NCI-H446 (cell line): ENCODE measurements at regions not wholly inside any gene's neighbourhood (a gene's known extent, or its start where the extent isn't known, plus 50 kb on each side); places are given as distances from the start of the nearest gene placed in this dataset.
A peak's percentile ranks its signal among the peaks of the same experiment; 100 is the strongest.
"Not testable (repeated sequence)": the region's sequence is repeated elsewhere in the genome, so short reads cannot be mapped to it uniquely, and the experiment has no call there.

Experiments used
- DNase-seq, 2 experiments: peaks; one replicate each; lab custom pipeline; 2025; lab: John Stamatoyannopoulos, UW

DNA sequence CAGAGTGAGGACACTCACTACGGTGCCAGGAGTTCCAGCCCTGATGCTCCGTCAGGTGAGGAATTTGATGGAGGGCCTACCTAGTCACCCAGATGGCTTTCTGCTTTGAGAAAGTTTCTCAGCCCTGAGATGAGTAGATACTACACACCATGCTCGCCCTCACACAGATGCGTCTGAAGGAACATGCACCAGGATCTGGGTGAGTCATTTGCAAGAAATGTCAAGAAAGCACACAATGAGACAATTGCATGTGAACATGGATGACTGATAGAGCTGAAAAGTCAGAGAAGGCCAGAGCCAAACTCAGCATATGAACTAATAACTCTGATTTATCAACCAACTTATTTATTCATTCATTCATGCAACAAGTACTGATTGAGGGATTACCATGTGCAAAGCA is 483.9 kb downstream of the OMA1 start:
- no peak for DNase-seq

DNA sequence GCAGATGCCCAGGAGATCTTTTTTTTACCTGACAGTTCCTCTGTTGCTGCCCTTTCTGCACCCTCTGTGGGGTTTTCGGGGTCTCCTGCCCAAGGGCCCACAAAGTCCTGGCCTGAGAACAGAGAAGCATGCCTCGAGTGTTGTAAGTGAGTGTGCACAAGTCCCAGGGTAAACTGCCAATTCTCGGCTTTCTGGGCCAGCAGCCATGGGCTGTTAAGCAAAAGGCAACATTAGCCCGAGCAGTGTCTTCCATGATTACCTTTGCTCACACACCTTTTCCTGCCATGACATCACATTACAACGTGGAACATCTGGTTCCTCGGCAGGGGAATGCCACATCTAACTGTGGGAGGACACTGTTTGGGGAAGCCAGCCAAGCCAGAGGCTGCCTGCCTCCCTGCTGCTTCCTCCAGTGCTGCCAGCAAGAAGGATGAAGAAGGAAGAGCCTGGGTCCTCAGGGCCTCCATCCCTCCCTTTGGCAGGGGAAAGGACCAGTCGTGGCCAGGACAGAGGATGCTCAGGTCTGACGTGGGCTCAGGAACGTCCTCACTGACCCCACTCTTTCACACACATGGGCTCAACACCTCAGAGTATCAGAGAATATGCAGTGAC is 485.9 kb downstream of the OMA1 start:
- no peak for DNase-seq

DNA sequence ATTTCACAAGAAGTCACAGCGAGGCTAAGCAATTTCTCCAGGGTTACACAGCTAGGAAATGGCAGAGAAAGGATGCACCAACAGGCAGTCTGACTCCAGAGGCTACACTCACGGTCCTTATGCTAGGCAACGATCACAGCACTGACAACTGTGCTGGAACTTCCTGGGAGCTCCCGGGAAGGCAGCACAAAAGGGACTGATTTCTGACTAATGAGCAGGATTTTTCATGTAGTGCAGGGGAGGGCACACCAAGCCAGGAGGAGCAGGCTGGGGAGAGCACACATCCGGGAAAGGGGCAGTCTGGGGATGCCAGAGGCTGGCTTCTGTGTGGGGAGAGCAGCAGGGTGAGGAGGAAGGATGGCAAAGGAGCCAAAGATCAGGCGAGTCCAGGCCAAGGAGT is 486.7 kb downstream of the OMA1 start:
- no peak for DNase-seq

DNA sequence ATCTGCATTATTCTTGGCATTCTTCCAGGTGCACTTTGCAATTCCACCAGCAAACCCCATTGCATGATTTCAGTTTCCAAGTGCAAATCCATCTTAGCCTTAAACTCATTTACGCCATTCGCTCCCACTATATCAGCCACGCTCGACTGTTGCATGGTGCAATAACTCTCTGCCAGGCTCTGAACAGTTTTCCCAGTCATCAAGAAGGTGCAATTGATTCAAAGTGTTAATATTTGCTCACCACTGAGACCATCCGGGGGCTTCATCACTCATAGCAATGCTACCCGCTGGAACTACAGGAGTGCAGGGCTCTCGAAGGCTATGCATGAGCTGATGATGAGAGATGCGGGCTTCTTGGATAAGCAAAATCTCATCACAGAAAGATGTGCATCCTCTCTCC is 488.2 kb downstream of the OMA1 start:
- DNase-seq = no peak

DNA sequence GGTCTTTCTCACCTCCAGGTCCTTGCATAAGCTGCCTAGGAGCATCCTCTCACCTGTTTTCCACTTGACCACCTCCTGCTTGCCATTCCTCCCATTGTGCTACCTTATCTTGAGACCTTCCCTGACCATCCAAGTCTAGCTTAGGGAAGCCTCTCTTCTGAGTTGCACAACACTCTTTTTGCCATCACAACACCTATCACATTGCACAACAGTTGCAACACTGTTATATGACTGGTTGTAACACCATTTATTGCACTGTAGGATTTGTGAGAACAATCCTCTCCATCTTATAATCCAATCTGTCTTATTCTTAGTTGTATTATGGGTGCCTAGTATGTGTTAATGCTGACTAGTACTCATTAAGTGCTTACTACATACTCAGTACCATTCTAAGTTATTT is 488.7 kb downstream of the OMA1 start:
- DNase-seq = no peak

DNA sequence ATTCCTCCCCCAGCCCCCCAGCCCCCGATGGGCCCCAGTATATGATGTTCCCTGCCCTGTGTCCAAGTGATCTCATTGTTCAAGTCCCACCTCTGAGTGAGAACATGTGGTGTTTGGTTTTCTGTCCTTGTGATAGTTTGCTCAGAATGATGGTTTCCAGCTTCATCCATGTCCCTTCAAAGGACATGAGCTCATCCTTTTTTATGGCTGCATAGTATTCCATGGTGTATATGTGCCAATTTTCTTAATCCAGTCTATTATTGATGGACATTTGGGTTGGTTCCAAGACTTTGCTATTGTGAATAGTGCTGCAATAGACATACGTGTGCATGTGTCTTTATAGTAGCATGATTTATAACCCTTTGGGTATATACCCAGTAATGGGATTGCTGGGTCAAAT is 495.3 kb downstream of the OMA1 start:
- DNase-seq = not testable (repeated sequence)

DNA sequence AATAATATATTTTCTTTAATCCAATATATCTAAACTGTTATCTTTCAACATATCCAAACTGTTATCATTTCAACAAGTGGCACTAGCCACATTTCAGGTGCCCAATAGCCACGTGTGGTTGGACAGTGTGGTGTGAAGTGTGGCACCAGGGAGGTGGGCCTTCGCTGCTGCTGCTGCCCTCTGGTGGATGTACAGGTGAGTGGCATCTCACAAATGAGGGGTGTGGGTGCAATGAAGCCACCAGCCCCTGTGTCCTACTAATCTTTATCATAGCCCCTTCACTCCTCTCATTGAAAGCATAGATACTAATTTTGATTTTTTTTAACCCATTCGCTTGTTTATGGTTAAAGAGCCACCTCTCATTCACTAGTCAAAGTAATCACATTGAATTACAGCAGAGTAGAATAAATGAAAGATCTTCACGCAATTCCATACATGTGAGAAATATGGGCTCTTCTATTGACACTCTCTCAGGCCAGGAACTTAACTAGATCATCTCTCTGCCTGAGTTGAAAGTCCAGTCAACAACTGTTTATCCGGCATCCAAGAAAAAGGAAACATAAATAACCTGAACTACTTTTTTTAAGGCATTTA is 499.2 kb downstream of the OMA1 start:
- DNase-seq = peak in 1 of 2 experiments; percentile 39

DNA sequence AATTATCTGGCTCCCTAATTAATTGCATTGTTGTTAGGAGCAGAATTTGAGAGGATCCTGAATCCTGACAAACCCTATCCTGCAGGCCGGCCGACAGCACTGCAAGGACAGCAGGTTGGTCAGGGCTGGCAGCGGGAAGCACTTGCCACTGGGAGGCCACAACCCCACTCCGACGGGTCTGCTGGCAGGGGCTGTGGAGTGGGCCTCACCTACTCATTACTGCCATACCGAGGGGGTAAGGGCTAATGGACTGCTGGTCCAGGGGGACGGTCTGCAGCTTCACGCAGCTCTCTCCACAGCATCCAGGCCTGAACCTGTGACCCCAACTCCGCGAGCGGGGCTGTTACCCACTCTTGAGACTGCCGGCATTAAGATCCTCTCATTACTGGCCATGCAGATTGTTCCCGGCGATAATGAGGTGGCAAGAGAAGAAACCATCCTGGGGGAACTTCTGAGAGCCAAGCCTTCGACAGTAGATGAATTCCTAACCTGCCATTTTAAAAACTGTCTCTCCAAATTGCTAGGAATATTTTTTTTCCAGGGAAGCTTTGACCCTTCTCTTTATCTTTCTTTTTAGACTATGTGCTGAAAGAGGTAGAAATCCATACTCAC is 501.3 kb downstream of the OMA1 start:
- no peak for DNase-seq

DNA sequence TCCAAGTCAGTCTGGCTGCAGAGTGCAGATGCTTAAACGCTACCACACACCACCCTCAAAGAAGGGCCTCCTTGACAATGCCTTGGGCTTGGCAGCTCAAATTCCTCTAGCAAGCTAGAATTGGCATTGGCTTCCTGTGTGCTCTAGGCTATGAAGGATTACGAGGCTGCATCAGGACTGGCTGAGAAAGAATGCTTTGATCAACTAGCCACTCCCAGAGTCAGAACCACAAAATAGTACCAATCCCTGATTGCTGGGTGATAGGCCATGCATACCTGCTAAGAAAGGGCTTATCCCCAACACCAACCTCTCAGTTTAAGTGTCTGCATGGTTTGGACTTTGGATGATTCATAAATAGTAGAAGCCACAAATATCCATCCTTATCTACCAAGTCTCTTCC is 504.9 kb downstream of the OMA1 start:
- DNase-seq = no peak

DNA sequence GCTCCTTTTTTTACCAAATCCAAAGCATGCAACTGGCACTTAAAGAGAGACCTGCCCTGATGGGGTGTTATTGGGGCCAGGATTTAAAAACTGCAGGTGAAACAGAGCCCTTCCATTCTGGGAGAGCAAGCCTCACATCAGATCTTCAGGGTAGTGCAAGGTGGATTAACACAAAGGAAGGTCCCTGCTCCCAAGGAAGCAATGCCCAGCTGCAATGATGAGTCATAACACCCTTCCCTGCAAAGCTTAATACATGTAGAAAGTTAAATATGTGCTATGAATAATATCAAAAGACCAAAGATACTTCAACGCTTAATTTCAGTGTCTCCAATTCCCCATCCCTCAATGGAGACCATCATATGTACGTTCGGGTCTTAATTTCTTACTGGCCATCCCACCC is 508.0 kb downstream of the OMA1 start:
- no peak for DNase-seq

DNA sequence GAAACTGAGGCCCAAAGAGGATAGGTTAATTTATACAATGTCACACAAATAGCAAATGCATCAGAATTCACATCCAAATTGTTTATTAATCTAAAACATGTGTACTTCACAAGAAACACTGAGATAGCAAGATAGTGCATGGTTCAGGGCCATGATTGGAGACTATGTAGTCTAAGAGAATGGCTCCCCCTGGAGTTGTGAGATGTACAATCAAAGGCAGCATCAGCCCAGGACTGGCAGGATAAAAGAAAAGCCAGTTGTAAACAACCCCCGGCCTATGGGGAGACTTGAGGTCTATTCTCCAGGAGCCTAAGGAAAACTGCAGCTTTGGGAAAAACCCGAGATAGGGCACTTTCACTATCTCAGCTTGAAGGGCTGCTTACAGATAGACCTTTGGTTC is 511.0 kb downstream of the OMA1 start:
- DNase-seq = no peak

DNA sequence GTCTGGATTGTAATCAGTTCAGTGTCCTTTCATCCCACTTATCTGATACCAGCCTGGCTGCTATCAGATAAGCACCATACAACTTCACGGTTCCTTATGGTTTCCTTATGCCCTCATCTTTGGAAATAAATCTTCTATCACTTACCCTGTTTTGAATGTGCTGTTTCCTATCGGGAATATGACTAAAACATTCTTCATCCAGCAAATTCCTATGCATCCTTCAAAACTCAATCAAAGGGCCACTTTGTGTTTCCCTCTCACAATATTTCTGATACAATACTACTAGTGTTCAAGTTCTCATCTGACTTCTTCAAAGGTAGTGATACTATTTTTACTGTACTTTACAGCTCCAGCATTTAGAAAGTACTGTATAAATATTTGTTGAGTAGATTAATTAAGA is 513.2 kb downstream of the OMA1 start:
- DNase-seq = no peak

DNA sequence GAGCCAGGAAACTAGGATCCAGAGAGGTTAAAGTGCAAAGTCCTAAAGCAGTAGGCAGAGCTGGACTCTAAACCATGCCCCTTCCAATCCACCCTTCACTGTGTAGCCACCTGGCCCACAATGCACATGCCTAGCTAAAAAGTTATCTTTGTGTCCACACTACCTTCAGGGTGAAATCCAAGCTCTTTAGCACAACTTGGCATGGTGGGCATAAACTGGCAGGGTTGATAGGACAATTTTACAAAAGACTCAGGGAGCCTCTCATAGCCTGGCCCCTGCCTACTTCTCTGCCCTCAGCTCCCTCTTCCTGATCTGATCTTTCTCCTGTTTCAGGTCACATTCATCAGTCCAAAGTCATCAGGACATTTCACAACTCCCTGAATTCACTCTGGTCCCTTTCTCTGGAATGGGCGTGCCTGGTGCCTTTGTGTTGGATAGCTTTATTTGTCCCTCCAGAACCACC is 513.9 kb downstream of the OMA1 start:
- DNase-seq = no peak

DNA sequence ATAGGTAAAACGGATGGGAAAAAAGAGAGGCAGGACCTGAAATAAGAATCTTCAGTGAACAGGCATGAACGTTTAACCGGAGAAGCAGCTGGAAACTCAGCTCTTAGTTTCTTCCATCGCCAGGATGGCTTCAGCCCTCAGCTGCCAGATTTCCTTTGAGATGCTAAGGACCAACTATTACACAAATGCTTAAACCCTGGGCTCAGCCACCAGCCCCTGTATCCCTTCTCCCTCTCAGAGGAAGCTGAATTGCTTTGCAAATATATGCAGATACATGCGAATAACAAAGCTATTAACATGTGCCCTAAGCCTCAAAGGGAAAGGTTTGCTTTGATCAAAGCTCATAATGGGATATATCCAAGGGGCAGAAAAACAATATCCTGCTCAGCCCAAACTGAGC is 515.1 kb downstream of the OMA1 start:
- no peak for DNase-seq

DNA sequence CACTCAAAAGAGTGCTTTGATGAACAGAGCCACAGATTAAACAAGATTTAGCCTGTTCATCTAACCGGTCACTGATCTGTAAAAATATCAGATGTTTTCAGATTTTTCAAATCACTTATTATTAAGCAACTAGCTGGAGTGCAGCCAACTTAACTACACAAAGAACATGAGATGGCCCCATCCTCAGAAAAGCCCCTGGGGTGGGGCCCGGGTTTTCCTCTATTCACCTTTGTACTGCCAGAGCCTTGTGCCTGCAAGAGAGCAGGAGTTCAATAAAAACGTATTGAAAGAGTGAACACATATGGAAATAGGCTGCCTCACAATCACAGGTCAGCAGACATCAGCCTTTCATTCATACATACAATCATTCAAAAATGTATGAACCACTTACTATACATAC is 516.1 kb downstream of the OMA1 start:
- no peak for DNase-seq

DNA sequence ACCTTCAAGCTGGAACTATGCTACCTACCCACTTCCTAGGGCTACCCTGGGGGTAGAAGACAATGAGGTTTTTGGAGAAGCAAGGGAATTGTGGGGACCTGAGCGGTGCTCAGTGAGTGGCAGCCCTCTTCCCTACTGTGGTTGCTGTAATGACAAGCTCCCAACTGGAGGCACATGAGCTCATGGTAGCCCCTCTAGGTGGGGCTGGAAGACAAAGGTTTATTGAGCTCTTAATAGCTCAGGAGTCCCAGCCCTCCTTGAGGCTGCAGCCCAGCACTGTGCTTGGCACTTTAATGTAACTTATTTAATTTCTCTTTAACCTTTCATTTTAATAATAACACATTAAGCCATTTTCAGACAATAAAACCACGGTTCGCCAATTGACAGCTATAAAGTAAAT is 528.9 kb downstream of the OMA1 start:
- DNase-seq = no peak

DNA sequence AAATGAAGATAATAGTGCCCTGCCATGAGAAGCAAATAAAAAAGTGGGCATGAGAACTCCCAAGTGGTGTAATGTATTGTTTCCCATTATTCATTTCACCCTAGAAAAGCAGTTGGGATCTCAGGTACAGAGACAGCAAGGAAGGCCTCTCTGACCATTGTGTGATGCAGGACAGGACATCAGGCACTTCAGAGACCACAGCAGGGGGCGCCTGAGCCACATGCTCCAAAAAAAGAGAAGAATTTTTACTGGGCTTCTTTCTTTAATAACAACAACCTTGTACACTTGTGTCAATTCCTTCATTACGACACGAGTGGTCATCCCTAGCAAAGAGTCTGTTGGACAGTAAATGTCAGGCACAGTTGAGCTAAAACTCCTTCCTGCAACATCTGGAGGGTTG is 533.3 kb downstream of the OMA1 start:
- DNase-seq = no peak

DNA sequence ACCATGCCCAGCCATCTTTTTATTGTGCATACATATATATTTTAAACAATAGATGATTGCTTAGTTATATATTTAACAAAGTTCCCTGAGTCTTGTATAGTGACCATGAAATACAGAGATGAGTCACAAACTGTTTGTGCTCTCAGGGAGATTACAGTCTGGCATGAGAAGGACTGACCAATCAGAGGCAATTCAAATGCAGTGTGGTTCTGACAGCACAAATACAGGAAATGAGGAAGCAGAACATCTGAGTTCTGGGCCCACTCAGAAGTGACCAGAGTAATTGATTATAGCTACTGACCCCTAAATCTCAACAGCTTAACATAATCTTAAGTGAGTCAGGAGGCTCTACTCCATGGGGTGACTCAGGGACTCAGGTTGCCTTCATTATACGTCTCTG is 534.5 kb downstream of the OMA1 start:
- no peak for DNase-seq

DNA sequence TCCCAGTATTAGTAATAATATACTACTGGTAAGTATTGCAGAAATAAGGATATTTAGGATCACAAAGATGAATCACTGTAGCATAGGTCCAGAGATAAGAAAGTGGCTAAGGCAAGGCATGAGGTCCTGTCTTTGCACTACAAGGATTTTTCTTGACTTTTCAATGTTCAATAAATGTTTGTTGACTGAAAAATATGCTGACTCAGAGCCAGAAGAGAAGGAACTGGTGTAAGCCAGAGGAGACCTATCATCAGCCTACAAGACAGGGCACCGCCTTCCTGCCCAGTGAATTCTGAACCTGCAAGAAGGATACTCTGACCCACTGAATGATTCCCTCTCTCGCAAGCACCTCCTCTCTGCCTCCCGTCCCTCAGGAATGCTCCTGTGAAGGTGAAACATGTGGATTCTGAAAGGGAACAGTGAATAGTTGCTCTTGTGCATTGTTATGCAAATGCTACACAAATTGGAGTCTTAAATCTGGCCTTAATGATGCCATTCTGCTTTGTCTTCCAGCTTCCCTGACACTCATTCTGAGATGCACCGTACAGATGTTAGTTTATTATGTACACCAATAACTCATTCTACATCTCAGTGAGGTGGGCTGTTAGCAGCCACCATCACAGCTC is 540.0 kb downstream of the OMA1 start:
- no peak for DNase-seq

DNA sequence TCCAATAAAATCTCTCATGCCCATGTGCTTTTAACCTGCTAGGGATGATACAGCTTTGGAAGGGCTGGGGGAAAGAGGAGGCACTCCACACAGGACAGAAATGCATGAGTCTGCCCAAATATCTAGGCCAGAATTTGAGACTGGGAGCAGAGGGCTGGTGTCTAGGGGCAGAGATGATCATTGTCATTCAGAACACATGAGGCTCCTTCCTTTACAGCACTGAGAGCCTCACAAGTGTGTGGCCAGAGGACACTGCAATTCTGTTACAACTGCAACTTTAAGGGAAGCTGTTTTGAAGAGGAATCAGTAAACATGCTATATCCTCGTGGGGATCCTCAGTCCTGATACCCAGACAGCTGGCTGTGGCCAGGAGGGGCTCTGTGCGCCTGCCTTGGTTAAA is 541.3 kb downstream of the OMA1 start:
- DNase-seq = no peak

DNA sequence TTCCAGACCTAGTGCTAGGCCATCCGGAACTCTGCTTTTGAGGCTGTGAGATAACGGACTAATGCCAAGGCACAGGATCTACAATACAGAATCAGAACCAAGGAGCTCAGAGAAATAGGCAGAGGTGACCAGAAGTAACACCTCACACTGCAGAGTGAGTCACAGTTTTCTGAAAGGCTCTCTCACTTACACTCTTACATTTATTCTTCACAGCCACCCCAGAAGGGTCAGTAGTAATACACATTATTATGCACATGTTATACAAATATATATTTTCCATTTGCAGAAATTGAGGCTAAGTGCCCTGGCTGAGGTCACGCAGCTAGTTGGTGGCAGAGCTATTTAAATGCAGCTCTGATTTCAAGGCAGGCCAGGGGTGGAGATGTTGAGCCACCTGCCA is 542.5 kb downstream of the OMA1 start:
- DNase-seq = no peak

DNA sequence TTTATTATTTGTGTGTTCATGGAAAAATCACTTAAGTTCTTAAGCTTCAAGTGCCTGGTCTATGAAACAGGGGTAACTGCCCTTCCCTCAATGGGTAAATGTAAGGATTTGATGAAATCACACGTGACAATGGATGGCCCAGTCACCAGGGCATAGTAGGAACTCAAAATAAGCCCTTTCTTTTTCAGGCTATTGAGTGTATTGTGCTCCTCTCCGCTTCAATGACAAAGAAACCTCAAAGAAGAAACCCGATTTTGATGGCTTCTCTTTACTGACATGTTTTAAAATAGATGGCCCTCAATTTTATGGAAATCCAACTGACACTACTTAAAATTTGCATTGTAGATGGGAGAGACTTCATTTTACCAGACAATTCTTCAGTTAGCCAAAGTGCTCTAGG is 543.5 kb downstream of the OMA1 start:
- DNase-seq = no peak

DNA sequence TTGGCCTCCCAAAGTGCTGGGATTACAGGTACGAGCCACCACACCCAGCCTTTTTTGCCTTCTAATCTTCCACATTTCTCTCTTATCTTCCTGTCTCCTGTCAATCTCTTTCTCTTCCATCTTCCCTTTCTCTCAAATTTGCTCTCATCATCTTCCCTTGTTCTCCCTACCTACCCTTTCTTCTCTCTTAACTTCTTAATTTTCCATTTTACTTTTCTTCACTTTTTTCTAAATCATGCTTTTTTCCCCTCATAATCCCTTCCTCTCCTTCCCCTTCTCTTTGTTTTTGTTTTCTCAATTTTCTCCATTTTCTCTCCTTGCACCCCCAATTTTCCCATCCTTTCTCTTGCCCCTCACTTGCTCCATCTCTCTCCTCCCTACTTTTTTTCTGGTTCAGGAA is 545.7 kb downstream of the OMA1 start:
- DNase-seq = no peak
